OCI-LY7 (cell line): ENCODE measurements at regions not wholly inside any gene's neighbourhood (a gene's known extent, or its start where the extent isn't known, plus 50 kb on each side); places are given as distances from the start of the nearest gene placed in this dataset.

Experiments
- BruUV-seq: library from RNA; stranded (reverse); fragments of 400-500 nt; replicated peaks from 2 replicates; lab custom pipeline; 2021; lab: Mats Ljungman, UMichigan
- CTCF ChIA-PET: fragments of 300-600 bp; sonication (Branson Sonifier 250); formaldehyde crosslinking; loops from one replicate; lab custom pipeline; 2022; ENCODE audit warnings: antibody characterized with exemption; ENCODE audit not compliant: unreplicated experiment; lab: Charles Lee
- POLR2A ChIA-PET: fragments of 300-600 bp; sonication (Branson Sonifier 250); formaldehyde crosslinking; loops from one replicate; lab custom pipeline; 2022; ENCODE audit warnings: antibody characterized with exemption; lab: Charles Lee
- DNase-seq: peaks from one replicate; pipeline ENCODE4 v3.0.0-alpha.2; 2015; ENCODE audit warnings: low spot score
- H2AFZ ChIP-seq: fragments of 200-600 bp; sonication (generic), shearing (Covaris generic); 2 replicates; pipeline ENCODE4 v1.6.1; 2014; ENCODE audit warnings: mild to moderate bottlenecking, antibody characterized with exemption, low read length, moderate library complexity
- H3K27ac ChIP-seq: fragments of 200-600 bp; sonication (generic); 2 replicates; pipeline ENCODE4 v1.5.1; 2014; ENCODE audit warnings: mixed run types, low read depth, mild to moderate bottlenecking, moderate library complexity, low read length, inconsistent platforms; ENCODE audit not compliant: poor library complexity, severe bottlenecking
- H3K36me3 ChIP-seq: fragments of 200-600 bp; sonication (generic); 2 replicates; pipeline ENCODE4 v1.6.1; 2014; ENCODE audit warnings: mild to moderate bottlenecking, antibody characterized with exemption, low read length, moderate library complexity, mixed read lengths; ENCODE audit not compliant: insufficient read depth
- H3K4me1 ChIP-seq: fragments of 200-600 bp; sonication (generic); 2 replicates; pipeline ENCODE4 v1.5.1; 2014; ENCODE audit warnings: mild to moderate bottlenecking, low read length; ENCODE audit not compliant: insufficient read depth, poor library complexity, severe bottlenecking
- H3K4me2 ChIP-seq: fragments of 200-600 bp; sonication (generic); 2 replicates; pipeline ENCODE4 v1.6.1; 2014; ENCODE audit warnings: mild to moderate bottlenecking, low read length
- H3K4me3 ChIP-seq: fragments of 200-600 bp; sonication (generic); 2 replicates; pipeline ENCODE4 v1.5.1; 2014; ENCODE audit warnings: mild to moderate bottlenecking, low read depth, low read length; ENCODE audit not compliant: poor library complexity, severe bottlenecking
- H3K79me2 ChIP-seq: fragments of 200-600 bp; sonication (generic); 2 replicates; pipeline ENCODE4 v1.6.1; 2016; ENCODE audit warnings: low read depth, mild to moderate bottlenecking, low read length, moderate library complexity, mixed read lengths; ENCODE audit not compliant: insufficient read depth
- H3K9me2 ChIP-seq: fragments of 200-600 bp; sonication (generic); 2 replicates; pipeline ENCODE4 v1.6.1; 2016; ENCODE audit warnings: mild to moderate bottlenecking, low read length, mixed read lengths; ENCODE audit not compliant: insufficient read depth
- H3K9me3 ChIP-seq: fragments of 200-600 bp; sonication (generic); 2 replicates; pipeline ENCODE4 v1.6.1; 2014; ENCODE audit warnings: mild to moderate bottlenecking, mixed run types, low read length, mixed read lengths
- H4K20me1 ChIP-seq: fragments of 200-600 bp; sonication (generic); 2 replicates; pipeline ENCODE4 v1.6.1; 2014; ENCODE audit warnings: mild to moderate bottlenecking, antibody characterized with exemption, low read length, moderate library complexity, mixed read lengths; ENCODE audit not compliant: insufficient read depth
- EZH2phosphoT487 ChIP-seq: fragments of 200-600 bp; sonication (generic); IDR thresholded peaks from 2 replicates; pipeline ENCODE4 v1.6.1; 2018; ENCODE audit warnings: low read depth, borderline replicate concordance, mild to moderate bottlenecking, mixed run types, antibody characterized with exemption, low read length, moderate library complexity, mixed read lengths
- intact Hi-C: fragments of 100-400 bp; cut with micrococcal nuclease; formaldehyde crosslinking; loops from one replicate; pipeline ENCODE4 v1.10.0; 2022; ENCODE audit not compliant: unreplicated experiment
- TF ChIP-seq, protein P1 (sequence below): fragments of 200-600 bp; sonication (generic); conservative IDR thresholded peaks from 2 replicates; pipeline ENCODE4 v1.5.1; 2014; ENCODE audit warnings: mild to moderate bottlenecking, antibody characterized with exemption, low read length, moderate library complexity, mixed read lengths

DNA sequence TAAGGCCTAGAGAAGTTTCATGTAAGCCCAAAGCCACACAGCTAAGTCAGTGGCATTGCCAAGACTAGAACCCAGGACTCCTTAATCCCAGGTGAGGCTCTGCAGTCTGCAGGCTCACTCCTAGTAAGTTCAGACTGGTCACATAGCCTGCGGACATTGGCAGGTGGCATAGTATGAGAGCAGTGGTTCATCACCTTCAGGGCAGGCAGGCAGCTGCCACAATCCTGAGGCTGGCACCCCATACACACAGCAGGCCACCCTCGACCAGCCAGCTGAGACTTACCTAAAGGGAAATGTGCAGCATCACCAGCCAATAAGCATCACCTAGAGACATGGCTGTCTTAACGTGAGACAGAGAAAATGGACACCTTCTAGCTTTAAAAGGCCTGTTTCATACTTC lies 231.6 kb upstream of the UBASH3B start:
- no peak for DNase-seq
- ChIA-PET CTCF (no interaction called here), POLR2A (no interaction called here)
- H3K4me2 ChIP-seq = no peak overlapping the region
- no peaks in the 10 kb centered on the region for H4K20me1 ChIP-seq
- intact Hi-C loops = no loop called here
- no peak overlapping the region for H2AFZ ChIP-seq
- no TSS peak for BruUV-seq
- H3K36me3 ChIP-seq = no peaks in the 10 kb centered on the region
- no peaks in the 10 kb centered on the region for H3K9me3 ChIP-seq
- TF ChIP-seq, protein P1, sequence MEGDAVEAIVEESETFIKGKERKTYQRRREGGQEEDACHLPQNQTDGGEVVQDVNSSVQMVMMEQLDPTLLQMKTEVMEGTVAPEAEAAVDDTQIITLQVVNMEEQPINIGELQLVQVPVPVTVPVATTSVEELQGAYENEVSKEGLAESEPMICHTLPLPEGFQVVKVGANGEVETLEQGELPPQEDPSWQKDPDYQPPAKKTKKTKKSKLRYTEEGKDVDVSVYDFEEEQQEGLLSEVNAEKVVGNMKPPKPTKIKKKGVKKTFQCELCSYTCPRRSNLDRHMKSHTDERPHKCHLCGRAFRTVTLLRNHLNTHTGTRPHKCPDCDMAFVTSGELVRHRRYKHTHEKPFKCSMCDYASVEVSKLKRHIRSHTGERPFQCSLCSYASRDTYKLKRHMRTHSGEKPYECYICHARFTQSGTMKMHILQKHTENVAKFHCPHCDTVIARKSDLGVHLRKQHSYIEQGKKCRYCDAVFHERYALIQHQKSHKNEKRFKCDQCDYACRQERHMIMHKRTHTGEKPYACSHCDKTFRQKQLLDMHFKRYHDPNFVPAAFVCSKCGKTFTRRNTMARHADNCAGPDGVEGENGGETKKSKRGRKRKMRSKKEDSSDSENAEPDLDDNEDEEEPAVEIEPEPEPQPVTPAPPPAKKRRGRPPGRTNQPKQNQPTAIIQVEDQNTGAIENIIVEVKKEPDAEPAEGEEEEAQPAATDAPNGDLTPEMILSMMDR = no peak
- TF ChIP-seq EZH2phosphoT487 = no peak
- H3K27ac ChIP-seq = no peak overlapping the region
- no peak overlapping the region for H3K4me3 ChIP-seq
- H3K79me2 ChIP-seq = no peaks in the 10 kb centered on the region
- no peaks in the 10 kb centered on the region for H3K9me2 ChIP-seq
- no peaks in the 10 kb centered on the region for H3K4me1 ChIP-seq

DNA sequence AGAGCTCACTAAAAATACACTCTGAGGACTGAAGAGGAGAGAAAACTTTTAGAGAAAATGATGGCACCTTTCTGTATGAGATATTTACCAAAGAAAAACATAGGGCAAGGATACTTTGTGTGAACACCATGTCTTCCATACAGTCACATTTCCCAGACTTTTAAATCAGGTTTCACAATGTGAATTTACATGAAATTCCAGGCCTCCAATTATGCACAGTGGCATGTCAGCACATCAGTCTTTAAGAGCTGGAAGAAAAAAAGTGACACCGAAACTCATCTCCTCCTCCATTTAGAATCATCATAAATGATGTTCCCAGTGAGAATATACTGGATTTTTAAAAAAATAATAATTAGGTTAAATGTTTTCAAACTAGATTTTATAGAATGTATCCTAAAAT lies 232.2 kb upstream of the UBASH3B start:
- Histone ChIP-seq H3K4me2 (no peak overlapping the region), H3K36me3 (no peaks in the 10 kb centered on the region), H4K20me1 (no peaks in the 10 kb centered on the region), H3K4me1 (no peaks in the 10 kb centered on the region), H3K9me2 (no peaks in the 10 kb centered on the region), H3K4me3 (no peak overlapping the region), H2AFZ (no peak overlapping the region), H3K9me3 (no peaks in the 10 kb centered on the region), H3K79me2 (no peaks in the 10 kb centered on the region), H3K27ac (no peak overlapping the region)
- no peak for TF ChIP-seq EZH2phosphoT487
- TF ChIP-seq, protein P1 = no peak
- BruUV-seq = no TSS peak
- intact Hi-C loops = no loop called here
- POLR2A ChIA-PET = no interaction called here
- no peak for DNase-seq
- CTCF ChIA-PET = no interaction called here

DNA sequence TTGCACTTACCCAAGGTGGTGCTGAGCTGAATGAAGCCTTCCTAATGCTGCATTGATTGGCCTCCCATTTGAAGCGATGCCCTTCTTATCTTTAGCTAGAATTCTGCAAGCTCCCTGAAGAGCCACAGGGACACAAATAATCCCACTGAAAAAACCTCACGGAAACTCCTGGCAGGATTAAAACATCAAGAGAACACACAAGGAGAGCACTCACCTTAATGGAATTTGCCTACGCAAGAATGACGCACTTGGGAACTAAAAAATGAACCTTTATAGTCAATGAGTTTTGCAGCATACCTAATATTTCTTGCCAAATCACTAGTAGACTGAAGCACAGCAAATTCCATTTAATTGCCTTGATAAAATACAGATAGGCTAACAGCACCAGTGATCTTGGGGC lies 232.8 kb upstream of the UBASH3B start:
- Histone ChIP-seq H3K36me3 (no peaks in the 10 kb centered on the region), H2AFZ (no peak overlapping the region), H3K9me3 (no peaks in the 10 kb centered on the region), H3K4me1 (no peaks in the 10 kb centered on the region), H3K9me2 (no peaks in the 10 kb centered on the region), H3K4me2 (no peak overlapping the region), H3K27ac (no peak overlapping the region), H4K20me1 (no peaks in the 10 kb centered on the region), H3K79me2 (no peaks in the 10 kb centered on the region), H3K4me3 (no peak overlapping the region)
- no TSS peak for BruUV-seq
- ChIA-PET CTCF (no interaction called here), POLR2A (no interaction called here)
- intact Hi-C loops = no loop called here
- TF ChIP-seq EZH2phosphoT487 = no peak
- TF ChIP-seq, protein P1 = no peak
- DNase-seq = no peak
